ENCODE measurements at regions not wholly inside any gene's neighbourhood (a gene's known extent, or its start where the extent isn't known, plus 50 kb on each side); places are given as distances from the start of the nearest gene placed in this dataset.

DNA sequence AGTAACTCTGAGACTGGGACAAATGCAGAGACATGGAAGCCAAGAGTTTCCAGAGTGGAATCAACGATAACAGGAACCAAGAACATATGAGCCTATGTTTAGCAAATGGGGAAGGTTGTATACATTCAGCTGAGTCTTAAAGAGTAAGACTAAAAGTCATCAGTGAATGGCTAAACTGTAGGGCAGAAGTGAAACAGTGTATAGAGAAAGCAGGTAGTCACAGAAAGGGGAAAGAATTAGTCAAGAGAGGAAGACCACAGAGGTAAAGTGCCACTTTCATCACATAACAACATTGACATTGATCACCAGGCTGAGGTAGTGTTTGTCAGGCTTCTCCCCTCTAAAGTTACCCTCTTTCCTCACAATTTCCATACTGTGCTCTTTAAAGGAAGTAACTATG is 306.5 kb upstream of the SPTLC3 start:
- CTCF ChIA-PET, result interaction anchor here (1.3 to 1.8 kb wide), 3 partner anchors 27 to 72 kb away, joined by 3 to 4 read pairs (median 3); no protein-coding TSS in a partner anchor
- DNase-seq (ENCODE audit: extremely low spot score), result no peak
- TF ChIP-seq, protein P1, sequence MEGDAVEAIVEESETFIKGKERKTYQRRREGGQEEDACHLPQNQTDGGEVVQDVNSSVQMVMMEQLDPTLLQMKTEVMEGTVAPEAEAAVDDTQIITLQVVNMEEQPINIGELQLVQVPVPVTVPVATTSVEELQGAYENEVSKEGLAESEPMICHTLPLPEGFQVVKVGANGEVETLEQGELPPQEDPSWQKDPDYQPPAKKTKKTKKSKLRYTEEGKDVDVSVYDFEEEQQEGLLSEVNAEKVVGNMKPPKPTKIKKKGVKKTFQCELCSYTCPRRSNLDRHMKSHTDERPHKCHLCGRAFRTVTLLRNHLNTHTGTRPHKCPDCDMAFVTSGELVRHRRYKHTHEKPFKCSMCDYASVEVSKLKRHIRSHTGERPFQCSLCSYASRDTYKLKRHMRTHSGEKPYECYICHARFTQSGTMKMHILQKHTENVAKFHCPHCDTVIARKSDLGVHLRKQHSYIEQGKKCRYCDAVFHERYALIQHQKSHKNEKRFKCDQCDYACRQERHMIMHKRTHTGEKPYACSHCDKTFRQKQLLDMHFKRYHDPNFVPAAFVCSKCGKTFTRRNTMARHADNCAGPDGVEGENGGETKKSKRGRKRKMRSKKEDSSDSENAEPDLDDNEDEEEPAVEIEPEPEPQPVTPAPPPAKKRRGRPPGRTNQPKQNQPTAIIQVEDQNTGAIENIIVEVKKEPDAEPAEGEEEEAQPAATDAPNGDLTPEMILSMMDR (IDR thresholded peaks at IDR 0.05; ENCODE audit: control extremely low read depth, extremely low read depth, low read depth, missing control alignments), result no peak
- POLR2A ChIA-PET, result no interaction called here

DNA sequence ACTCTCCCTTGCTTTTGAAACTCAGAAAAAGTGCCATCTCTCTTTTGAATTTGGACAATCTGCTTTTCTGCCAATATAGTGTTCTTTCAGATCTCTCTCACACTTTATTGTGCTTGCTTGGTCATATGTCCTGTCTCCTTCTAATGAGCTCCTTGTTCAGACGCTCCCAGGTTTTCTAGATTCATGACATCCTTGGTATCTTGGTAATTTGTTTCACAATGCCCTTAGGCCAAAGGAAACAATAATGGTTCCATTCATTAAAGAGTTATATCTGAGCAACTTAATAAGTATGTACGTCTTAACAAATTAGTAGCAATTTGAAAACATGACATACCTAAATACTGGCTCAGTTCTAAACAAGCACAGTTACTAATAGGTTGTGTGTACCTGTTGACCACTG is 293.4 kb upstream of the SPTLC3 start:
- no peak for DNase-seq (ENCODE audit: extremely low spot score)

GRCh38 chr20:12715991-12716680 is 292.6 kb upstream of the SPTLC3 start:
- ChIA-PET CTCF (no interaction called here), POLR2A (no interaction called here)
- no peak for DNase-seq (ENCODE audit: extremely low spot score)
- TF ChIP-seq, protein P1 (IDR thresholded peaks at IDR 0.05; ENCODE audit: control extremely low read depth, extremely low read depth, low read depth, missing control alignments), result no peak

More for the DNA sequence above, 293.4 kb upstream of the SPTLC3 start:
- ChIA-PET POLR2A (no interaction called here), CTCF (no interaction called here)
- TF ChIP-seq, protein P1 (IDR thresholded peaks at IDR 0.05; ENCODE audit: control extremely low read depth, extremely low read depth, low read depth, missing control alignments), result no peak

GRCh38 chr20:12717061-12717460 is 291.7 kb upstream of the SPTLC3 start:
- POLR2A ChIA-PET, result no interaction called here

GRCh38 chr20:12718619-12719018 is 290.2 kb upstream of the SPTLC3 start:
- DNase-seq (ENCODE audit: extremely low spot score), result no peak
- ChIA-PET CTCF (interaction anchor here (0.7 kb wide), 1 partner anchor 11 kb away, joined by 3 read pairs; no protein-coding TSS in a partner anchor), POLR2A (no interaction called here)
- TF ChIP-seq, protein P1 (IDR thresholded peaks at IDR 0.05; ENCODE audit: control extremely low read depth, extremely low read depth, low read depth, missing control alignments), result no peak

More at GRCh38 chr20:12717061-12717460, 291.7 kb upstream of the SPTLC3 start:
- TF ChIP-seq, protein P1 (IDR thresholded peaks at IDR 0.05; ENCODE audit: control extremely low read depth, extremely low read depth, low read depth, missing control alignments), result no peak
- CTCF ChIA-PET, result no interaction called here
- no peak for DNase-seq (ENCODE audit: extremely low spot score)

GRCh38 chr20:12721636-12722035 is 287.1 kb upstream of the SPTLC3 start:
- CTCF ChIA-PET, result no interaction called here
- no peak for DNase-seq (ENCODE audit: extremely low spot score)
- POLR2A ChIA-PET, result no interaction called here
- TF ChIP-seq, protein P1 (IDR thresholded peaks at IDR 0.05; ENCODE audit: control extremely low read depth, extremely low read depth, low read depth, missing control alignments), result no peak

Measured in GM10248 (cell line).